Skeletal muscle satellite cell (primary cell): ENCODE measurements at regions not wholly inside any gene's neighbourhood (a gene's known extent, or its start where the extent isn't known, plus 50 kb on each side); places are given as distances from the start of the nearest gene placed in this dataset.

ENCODE experiments used
- H3K27me3 ChIP-seq: 2 replicates; pipeline ENCODE4 v1.7.0; 2013; ENCODE audit warnings: low read length; ENCODE audit not compliant: control insufficient read depth, insufficient read depth
- H3K36me3 ChIP-seq: 2 replicates; pipeline ENCODE4 v1.7.0; 2013; ENCODE audit warnings: mild to moderate bottlenecking, control low read depth, low read length; ENCODE audit not compliant: insufficient read depth
- H3K4me1 ChIP-seq: 2 replicates; pipeline ENCODE4 v1.7.0; 2013; ENCODE audit warnings: low read length; ENCODE audit not compliant: control insufficient read depth, insufficient read depth
- H3K4me2 ChIP-seq: 2 replicates; pipeline ENCODE4 v1.7.0; 2013; ENCODE audit warnings: mild to moderate bottlenecking, low read length
- H3K4me3 ChIP-seq: 2 replicates; pipeline ENCODE4 v1.7.0; 2013; ENCODE audit warnings: low read length
- H3K9ac ChIP-seq: 2 replicates; pipeline ENCODE4 v1.7.0; 2013; ENCODE audit warnings: mild to moderate bottlenecking, low read depth, low read length, moderate library complexity
- H3K9me3 ChIP-seq: replicated peaks from 2 replicates; pipeline ENCODE4 v1.7.0; 2013; ENCODE audit warnings: mild to moderate bottlenecking, control low read depth, low read length

DNA sequence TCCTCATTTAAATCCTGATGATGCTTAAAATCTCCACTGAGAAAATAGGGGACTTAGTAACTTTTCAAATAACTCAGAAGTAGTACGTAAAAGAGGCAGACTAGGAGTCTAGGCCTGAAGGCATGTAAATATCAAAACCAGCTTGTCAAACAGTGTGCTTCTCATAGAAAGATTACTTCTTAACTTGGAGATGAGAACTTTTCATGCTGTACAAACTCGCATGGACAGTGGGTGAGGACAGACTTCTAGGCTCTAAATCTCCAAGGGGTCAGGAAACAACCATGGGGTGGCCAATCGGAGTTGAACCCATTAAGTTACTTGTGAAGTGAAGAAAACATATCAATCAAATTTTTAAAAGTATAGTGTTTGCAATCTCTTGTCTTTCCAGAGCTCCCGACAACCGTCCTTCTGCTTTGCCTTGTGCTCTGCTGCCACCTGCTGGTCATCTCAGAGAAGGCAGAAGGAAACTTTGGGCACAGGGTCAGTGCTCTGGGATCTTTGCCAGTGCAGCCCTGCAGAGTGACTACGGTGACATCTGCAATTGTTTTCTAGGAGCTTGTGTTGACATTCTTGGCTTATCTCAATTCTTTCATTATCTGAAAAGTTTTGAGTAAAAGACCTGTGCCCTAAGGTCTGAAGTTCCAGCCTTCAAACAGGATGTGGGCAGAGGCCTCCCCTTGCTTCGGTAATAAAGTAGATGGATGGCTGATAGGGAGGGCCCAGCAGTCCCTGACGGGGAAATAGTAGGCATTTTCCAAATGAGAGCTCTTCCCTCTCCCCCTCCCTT is 105.1 kb upstream of the PDE4B start:
- H3K4me1 ChIP-seq = peaks cover 13% of the 10 kb centered on the region
- H3K4me2 ChIP-seq = peak overlapping the region; percentile 36
- H3K9ac ChIP-seq = no peak overlapping the region
- no peaks in the 10 kb centered on the region for H3K27me3 ChIP-seq
- no peaks in the 10 kb centered on the region for H3K36me3 ChIP-seq
- H3K4me3 ChIP-seq = no peak overlapping the region
- H3K9me3 ChIP-seq = no peaks in the 10 kb centered on the region

DNA sequence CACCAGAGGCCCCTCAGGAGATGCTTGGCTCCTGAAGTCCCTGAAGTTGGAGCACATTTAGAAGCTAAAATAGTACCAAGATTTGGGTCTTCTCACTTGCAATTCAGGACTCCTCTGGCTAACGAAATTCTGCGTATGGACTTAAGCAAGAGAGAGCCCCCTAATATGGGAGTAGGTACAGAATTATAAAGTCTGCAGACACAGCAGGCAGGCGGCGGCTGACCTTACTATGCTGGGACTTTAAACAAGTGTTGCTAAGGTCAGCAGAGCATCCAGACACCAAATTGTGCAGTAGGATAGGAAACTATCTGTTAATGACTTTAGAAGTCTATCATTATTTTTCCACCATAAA is 104.5 kb upstream of the PDE4B start:
- Histone ChIP-seq H3K4me3 (no peak overlapping the region), H3K4me2 (no peak overlapping the region), H3K27me3 (no peaks in the 10 kb centered on the region), H3K4me1 (peaks cover 13% of the 10 kb centered on the region), H3K9me3 (no peaks in the 10 kb centered on the region), H3K36me3 (no peaks in the 10 kb centered on the region), H3K9ac (no peak overlapping the region)

DNA sequence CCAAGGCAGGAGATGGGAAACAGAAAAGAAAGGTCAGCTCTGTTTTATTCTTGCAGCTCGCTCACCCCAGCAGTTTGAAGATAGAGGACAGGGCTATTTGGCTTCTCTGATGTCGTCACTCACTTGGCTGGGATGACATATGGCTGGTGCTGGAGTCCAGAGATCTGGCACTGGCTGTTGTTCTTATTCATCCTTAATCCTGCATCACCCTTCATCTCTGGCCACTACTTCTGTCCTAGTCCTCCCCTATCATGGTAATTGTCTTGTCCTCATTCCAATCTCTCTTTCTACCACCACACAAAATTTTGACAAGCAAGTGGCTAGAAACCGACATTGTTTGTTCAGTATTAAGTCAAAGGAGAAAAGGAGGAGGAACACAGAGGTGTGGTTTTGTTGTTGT is 103.8 kb upstream of the PDE4B start:
- H3K4me2 ChIP-seq = no peak overlapping the region
- no peak overlapping the region for H3K9ac ChIP-seq
- H3K4me3 ChIP-seq = no peak overlapping the region
- H3K9me3 ChIP-seq = no peaks in the 10 kb centered on the region
- H3K4me1 ChIP-seq = peaks cover 13% of the 10 kb centered on the region
- no peaks in the 10 kb centered on the region for H3K27me3 ChIP-seq
- no peaks in the 10 kb centered on the region for H3K36me3 ChIP-seq

DNA sequence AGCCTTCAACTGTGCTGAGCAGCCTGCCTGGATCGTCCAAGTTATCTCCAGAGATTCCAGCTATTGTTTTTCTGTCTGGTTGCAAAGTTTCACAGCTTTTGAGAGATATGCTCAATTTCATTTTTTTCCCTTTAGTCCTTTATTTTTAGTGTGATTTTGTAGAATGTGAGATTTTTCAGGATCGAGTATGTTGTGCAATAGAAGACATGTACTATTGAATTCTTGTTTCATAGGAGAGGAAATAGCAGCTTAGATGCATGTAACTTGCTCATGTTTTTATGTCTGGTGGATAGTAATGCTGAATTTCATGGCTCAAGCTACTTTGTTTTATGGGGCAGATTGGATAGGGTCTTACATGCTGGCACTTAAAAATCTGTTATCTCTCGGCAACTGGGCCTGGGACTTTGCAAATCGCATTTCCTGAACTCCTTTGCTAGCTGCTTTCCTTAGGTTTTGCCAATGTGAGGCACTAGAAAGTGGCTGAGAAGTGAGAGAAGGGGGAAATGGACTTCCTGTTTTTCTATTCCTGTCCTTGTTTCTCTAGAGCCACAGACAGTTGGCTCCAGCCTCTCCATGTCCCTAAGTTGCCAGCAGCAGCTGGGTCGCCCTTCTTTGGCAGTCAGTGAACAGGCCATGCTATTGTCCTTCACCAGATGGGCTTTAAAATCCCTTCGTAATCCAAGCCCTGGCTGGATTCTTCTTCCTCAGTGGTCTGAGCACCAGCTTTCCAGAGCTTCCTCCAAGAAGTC is 101.4 kb upstream of the PDE4B start:
- H3K4me3 ChIP-seq = no peak overlapping the region
- H3K9ac ChIP-seq = no peak overlapping the region
- peaks cover 13% of the 10 kb centered on the region for H3K4me1 ChIP-seq
- H3K36me3 ChIP-seq = no peaks in the 10 kb centered on the region
- H3K4me2 ChIP-seq = no peak overlapping the region
- H3K9me3 ChIP-seq = no peaks in the 10 kb centered on the region
- H3K27me3 ChIP-seq = no peaks in the 10 kb centered on the region

DNA sequence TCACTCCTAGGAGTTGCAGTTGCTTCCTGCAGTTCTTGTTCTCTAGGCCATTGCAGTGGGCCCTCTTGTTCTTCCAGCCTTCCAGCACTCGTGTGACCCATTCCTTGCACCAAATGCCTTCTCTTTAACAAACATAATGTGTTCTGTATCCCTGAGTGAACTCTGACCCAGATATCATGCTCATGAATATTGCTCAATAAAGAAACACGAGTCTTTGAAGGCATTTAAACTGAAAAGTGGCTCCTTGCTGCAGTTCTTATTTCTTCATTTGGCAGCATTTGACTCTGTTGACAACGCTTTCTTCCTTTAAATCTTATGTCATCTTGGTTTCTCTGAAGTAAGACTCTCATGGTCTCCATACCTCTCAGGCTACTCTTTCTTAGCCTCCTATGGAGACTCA is 100.7 kb upstream of the PDE4B start:
- Histone ChIP-seq H3K4me3 (no peak overlapping the region), H3K4me1 (peaks cover 13% of the 10 kb centered on the region), H3K9ac (no peak overlapping the region), H3K36me3 (no peaks in the 10 kb centered on the region), H3K27me3 (no peaks in the 10 kb centered on the region), H3K4me2 (no peak overlapping the region), H3K9me3 (no peaks in the 10 kb centered on the region)

- Histone ChIP-seq H3K4me1 (peaks cover 10% of the 10 kb centered on the region), H3K4me3 (no peak overlapping the region), H3K9me3 (no peaks in the 10 kb centered on the region), H3K27me3 (no peaks in the 10 kb centered on the region), H3K4me2 (no peak overlapping the region), H3K9ac (no peak overlapping the region), H3K36me3 (no peaks in the 10 kb centered on the region)
These were observed 98.6 kb upstream of the PDE4B start for GRCh38 chr1:65694126-65694525.

- H3K27me3 ChIP-seq = no peaks in the 10 kb centered on the region
- no peak overlapping the region for H3K9ac ChIP-seq
- no peak overlapping the region for H3K4me3 ChIP-seq
- H3K4me2 ChIP-seq = no peak overlapping the region
- peaks cover 10% of the 10 kb centered on the region for H3K4me1 ChIP-seq
- no peaks in the 10 kb centered on the region for H3K9me3 ChIP-seq
- H3K36me3 ChIP-seq = no peaks in the 10 kb centered on the region
These were observed 97.8 kb upstream of the PDE4B start for GRCh38 chr1:65694933-65695332.

GRCh38 chr1:65698590-65698989 is 94.1 kb upstream of the PDE4B start:
- Histone ChIP-seq H3K4me1 (no peaks in the 10 kb centered on the region), H3K27me3 (peaks cover 4% of the 10 kb centered on the region), H3K4me3 (no peak overlapping the region), H3K36me3 (no peaks in the 10 kb centered on the region), H3K4me2 (no peak overlapping the region), H3K9me3 (no peaks in the 10 kb centered on the region), H3K9ac (no peak overlapping the region)

- no peak overlapping the region for H3K9ac ChIP-seq
- peaks cover 4% of the 10 kb centered on the region for H3K27me3 ChIP-seq
- H3K4me3 ChIP-seq = no peak overlapping the region
- H3K9me3 ChIP-seq = no peaks in the 10 kb centered on the region
- no peaks in the 10 kb centered on the region for H3K4me1 ChIP-seq
- no peak overlapping the region for H3K4me2 ChIP-seq
- H3K36me3 ChIP-seq = no peaks in the 10 kb centered on the region
These were observed 88.8 kb upstream of the PDE4B start for GRCh38 chr1:65703853-65704252.

DNA sequence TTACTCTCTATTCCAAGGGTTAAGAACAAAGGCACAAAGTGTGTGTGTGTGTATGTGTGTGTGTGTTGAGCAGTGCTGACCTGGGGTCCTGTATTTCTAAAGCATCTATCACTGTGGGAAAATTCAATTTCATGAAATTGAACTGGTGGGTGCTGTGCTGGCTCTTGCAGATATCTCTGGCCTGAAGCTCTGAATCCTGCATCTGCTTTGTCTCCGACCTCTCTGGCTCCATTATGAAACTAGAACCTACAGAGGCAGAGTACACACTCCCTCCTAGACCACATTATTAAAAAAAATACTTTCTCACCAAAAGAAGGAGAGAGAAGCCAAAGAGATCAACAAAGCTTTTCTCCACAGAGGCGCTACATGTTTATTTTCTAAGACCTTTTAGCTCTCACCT is 88.4 kb upstream of the PDE4B start:
- Histone ChIP-seq H3K27me3 (peaks cover 4% of the 10 kb centered on the region), H3K9me3 (no peaks in the 10 kb centered on the region), H3K4me3 (no peak overlapping the region), H3K36me3 (no peaks in the 10 kb centered on the region), H3K9ac (no peak overlapping the region), H3K4me2 (no peak overlapping the region), H3K4me1 (no peaks in the 10 kb centered on the region)

DNA sequence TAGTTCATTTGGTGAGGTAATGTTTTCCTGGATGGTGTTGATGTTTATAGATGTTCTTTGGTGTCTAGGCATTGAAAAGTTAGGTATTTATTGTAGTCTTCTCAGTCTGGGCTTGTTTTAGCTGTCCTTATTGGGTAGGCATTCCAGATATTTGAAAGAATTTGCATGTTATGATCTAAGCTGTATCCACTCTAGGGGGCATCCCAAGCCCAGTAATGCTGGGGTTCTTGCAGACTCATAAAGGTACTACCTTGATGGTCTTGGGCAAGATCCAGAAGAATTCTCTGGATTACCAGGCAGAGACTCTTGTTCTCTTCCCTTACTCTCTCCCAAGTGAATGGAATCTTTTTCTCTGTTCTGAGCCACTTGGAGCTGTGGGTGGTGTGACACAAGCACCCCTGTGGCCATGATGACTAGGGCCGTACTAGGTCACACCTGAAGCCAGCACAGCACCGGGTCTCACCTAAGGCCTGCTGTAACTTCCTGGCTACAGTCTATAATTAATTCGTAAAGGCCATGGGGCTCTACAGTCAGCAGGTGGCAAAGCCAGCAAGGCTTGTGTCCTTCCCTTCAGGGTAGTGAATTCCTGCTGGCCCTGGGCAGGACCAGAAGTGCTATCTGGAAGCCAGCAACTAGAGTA is 74.8 kb upstream of the PDE4B start:
- Histone ChIP-seq H3K27me3 (no peaks in the 10 kb centered on the region), H3K4me2 (no peak overlapping the region), H3K4me1 (no peaks in the 10 kb centered on the region), H3K4me3 (no peak overlapping the region), H3K36me3 (no peaks in the 10 kb centered on the region), H3K9me3 (no peaks in the 10 kb centered on the region), H3K9ac (no peak overlapping the region)
